Activated CD4-positive, alpha-beta T cell treated with anti-CD3 and anti-CD28 coated beads, Interleukin-2, amount 10 ng/mL, durations not matched to agents 24 days and 14 days (primary cell): ENCODE measurements at regions not wholly inside any gene's neighbourhood (a gene's known extent, or its start where the extent isn't known, plus 50 kb on each side); places are given as distances from the start of the nearest gene placed in this dataset.

Source experiments
- DNase-seq: peaks from one replicate; pipeline ENCODE4 v3.0.0; 2022
- H3K27ac Mint-ChIP-seq: one replicate; pipeline ENCODE4 v1.8.0; 2022; ENCODE audit warnings: mild to moderate bottlenecking, mixed read lengths
- H3K27me3 Mint-ChIP-seq: one replicate; pipeline ENCODE4 v1.8.0; 2022; ENCODE audit warnings: mixed read lengths
- H3K36me3 Mint-ChIP-seq: one replicate; pipeline ENCODE4 v1.8.0; 2022; ENCODE audit warnings: low read depth, mild to moderate bottlenecking, mixed read lengths
- H3K4me1 Mint-ChIP-seq: one replicate; pipeline ENCODE4 v1.8.0; 2021; ENCODE audit warnings: mixed read lengths
- H3K4me3 Mint-ChIP-seq: one replicate; pipeline ENCODE4 v1.8.0; 2022; ENCODE audit warnings: mild to moderate bottlenecking, moderate library complexity, mixed read lengths
- H3K9me3 Mint-ChIP-seq: one replicate; pipeline ENCODE4 v1.8.0; 2021; ENCODE audit warnings: mixed read lengths
- intact Hi-C: fragments of 100-400 bp; cut with micrococcal nuclease; formaldehyde crosslinking; loops from one replicate; pipeline ENCODE4 v1.15.1; 2023

GRCh38 chr3:160152638-160153037, 72.6 kb upstream of the C3orf80 start:
- DNase-seq, result no peak
- H3K9me3 Mint-ChIP-seq, result no peaks in the 10 kb centered on the region
- H3K27me3 Mint-ChIP-seq, result peaks cover 6% of the 10 kb centered on the region
- no peaks in the 10 kb centered on the region for H3K4me1 Mint-ChIP-seq
- no peaks in the 10 kb centered on the region for H3K36me3 Mint-ChIP-seq
- no peak overlapping the region for H3K4me3 Mint-ChIP-seq
- H3K27ac Mint-ChIP-seq, result no peak overlapping the region
- intact Hi-C loops, result no loop called here

GRCh38 chr3:160154033-160154432, 71.2 kb upstream of the C3orf80 start:
- Mint-ChIP-seq H3K4me1 (no peaks in the 10 kb centered on the region), H3K9me3 (no peaks in the 10 kb centered on the region), H3K4me3 (no peak overlapping the region), H3K27ac (no peak overlapping the region), H3K36me3 (no peaks in the 10 kb centered on the region), H3K27me3 (peaks cover 11% of the 10 kb centered on the region)
- DNase-seq, result no peak
- intact Hi-C loops, result no loop called here

- intact Hi-C loops, result no loop called here
- H3K4me3 Mint-ChIP-seq, result no peak overlapping the region
- H3K27ac Mint-ChIP-seq, result no peak overlapping the region
- H3K36me3 Mint-ChIP-seq, result no peaks in the 10 kb centered on the region
- peaks cover 11% of the 10 kb centered on the region for H3K27me3 Mint-ChIP-seq
- no peak for DNase-seq
- H3K4me1 Mint-ChIP-seq, result no peaks in the 10 kb centered on the region
- no peaks in the 10 kb centered on the region for H3K9me3 Mint-ChIP-seq
Observed at GRCh38 chr3:160154596-160154995, 70.6 kb upstream of the C3orf80 start.

- H3K4me3 Mint-ChIP-seq, result no peak overlapping the region
- DNase-seq, result no peak
- peaks cover 16% of the 10 kb centered on the region for H3K27me3 Mint-ChIP-seq
- no peaks in the 10 kb centered on the region for H3K36me3 Mint-ChIP-seq
- intact Hi-C loops, result no loop called here
- no peaks in the 10 kb centered on the region for H3K9me3 Mint-ChIP-seq
- H3K27ac Mint-ChIP-seq, result no peak overlapping the region
- no peaks in the 10 kb centered on the region for H3K4me1 Mint-ChIP-seq
Observed at GRCh38 chr3:160157321-160157720, 67.9 kb upstream of the C3orf80 start.

- no peaks in the 10 kb centered on the region for H3K4me1 Mint-ChIP-seq
- H3K27me3 Mint-ChIP-seq, result peaks cover 19% of the 10 kb centered on the region
- intact Hi-C loops, result no loop called here
- no peak overlapping the region for H3K4me3 Mint-ChIP-seq
- no peak overlapping the region for H3K27ac Mint-ChIP-seq
- no peaks in the 10 kb centered on the region for H3K36me3 Mint-ChIP-seq
- DNase-seq, result no peak
- H3K9me3 Mint-ChIP-seq, result no peaks in the 10 kb centered on the region
Observed at GRCh38 chr3:160159341-160159740, 65.9 kb upstream of the C3orf80 start.

- Mint-ChIP-seq H3K27ac (no peak overlapping the region), H3K4me3 (no peak overlapping the region), H3K9me3 (no peaks in the 10 kb centered on the region), H3K36me3 (no peaks in the 10 kb centered on the region), H3K27me3 (peaks cover 19% of the 10 kb centered on the region), H3K4me1 (no peaks in the 10 kb centered on the region)
- no peak for DNase-seq
- intact Hi-C loops, result no loop called here
Observed at GRCh38 chr3:160159806-160160205, 65.4 kb upstream of the C3orf80 start.

GRCh38 chr3:160161921-160162320, 63.3 kb upstream of the C3orf80 start:
- no peaks in the 10 kb centered on the region for H3K9me3 Mint-ChIP-seq
- H3K27me3 Mint-ChIP-seq, result peaks cover 23% of the 10 kb centered on the region
- no peak for DNase-seq
- no peak overlapping the region for H3K4me3 Mint-ChIP-seq
- intact Hi-C loops, result no loop called here
- H3K4me1 Mint-ChIP-seq, result no peaks in the 10 kb centered on the region
- H3K27ac Mint-ChIP-seq, result no peak overlapping the region
- H3K36me3 Mint-ChIP-seq, result no peaks in the 10 kb centered on the region

- Mint-ChIP-seq H3K4me1 (no peaks in the 10 kb centered on the region), H3K27ac (no peak overlapping the region), H3K9me3 (no peaks in the 10 kb centered on the region), H3K36me3 (no peaks in the 10 kb centered on the region), H3K4me3 (no peak overlapping the region), H3K27me3 (peaks cover 23% of the 10 kb centered on the region)
- intact Hi-C loops, result no loop called here
- DNase-seq, result no peak
Observed at GRCh38 chr3:160162440-160162839, 62.8 kb upstream of the C3orf80 start.

- Mint-ChIP-seq H3K4me3 (no peak overlapping the region), H3K36me3 (no peaks in the 10 kb centered on the region)
- intact Hi-C loops, result loop anchor here (1.0 kb wide), 2 partner anchors 250 to 323 kb away; no protein-coding TSS in a partner anchor
Observed at GRCh38 chr3:160163229-160163878, 61.9 kb upstream of the C3orf80 start.

GRCh38 chr3:160168246-160168645, 57.0 kb upstream of the C3orf80 start:
- no peaks in the 10 kb centered on the region for H3K9me3 Mint-ChIP-seq
- H3K36me3 Mint-ChIP-seq, result no peaks in the 10 kb centered on the region
- intact Hi-C loops, result no loop called here
- peaks cover 11% of the 10 kb centered on the region for H3K4me1 Mint-ChIP-seq
- H3K27ac Mint-ChIP-seq, result no peak overlapping the region
- peaks cover 12% of the 10 kb centered on the region for H3K27me3 Mint-ChIP-seq
- no peak overlapping the region for H3K4me3 Mint-ChIP-seq
- no peak for DNase-seq

More at GRCh38 chr3:160163229-160163878, 61.9 kb upstream of the C3orf80 start:
- Mint-ChIP-seq H3K27ac (no peak overlapping the region), H3K9me3 (no peaks in the 10 kb centered on the region), H3K27me3 (peaks cover 20% of the 10 kb centered on the region), H3K4me1 (no peaks in the 10 kb centered on the region)
- no peak for DNase-seq

- H3K36me3 Mint-ChIP-seq, result no peaks in the 10 kb centered on the region
- H3K27me3 Mint-ChIP-seq, result peaks cover 9% of the 10 kb centered on the region
- H3K4me1 Mint-ChIP-seq, result peaks cover 11% of the 10 kb centered on the region
- intact Hi-C loops, result no loop called here
- no peak overlapping the region for H3K4me3 Mint-ChIP-seq
- DNase-seq, result no peak
- no peaks in the 10 kb centered on the region for H3K9me3 Mint-ChIP-seq
- H3K27ac Mint-ChIP-seq, result no peak overlapping the region
Observed at GRCh38 chr3:160169139-160169976, 55.9 kb upstream of the C3orf80 start.

GRCh38 chr3:160170409-160171370, 54.5 kb upstream of the C3orf80 start:
- no peaks in the 10 kb centered on the region for H3K9me3 Mint-ChIP-seq

GRCh38 chr3:160171813-160172212, 53.4 kb upstream of the C3orf80 start:
- no peak overlapping the region for H3K4me3 Mint-ChIP-seq
- H3K9me3 Mint-ChIP-seq, result no peaks in the 10 kb centered on the region
- no peaks in the 10 kb centered on the region for H3K36me3 Mint-ChIP-seq
- H3K4me1 Mint-ChIP-seq, result peaks cover 11% of the 10 kb centered on the region
- no peak overlapping the region for H3K27ac Mint-ChIP-seq
- intact Hi-C loops, result no loop called here
- H3K27me3 Mint-ChIP-seq, result no peaks in the 10 kb centered on the region
- DNase-seq, result no peak

More at GRCh38 chr3:160170409-160171370, 54.5 kb upstream of the C3orf80 start:
- intact Hi-C loops, result no loop called here
- H3K36me3 Mint-ChIP-seq, result no peaks in the 10 kb centered on the region
- DNase-seq, result no peak
- H3K27me3 Mint-ChIP-seq, result peaks cover 3% of the 10 kb centered on the region
- H3K27ac Mint-ChIP-seq, result no peak overlapping the region
- H3K4me3 Mint-ChIP-seq, result no peak overlapping the region
- peaks cover 11% of the 10 kb centered on the region for H3K4me1 Mint-ChIP-seq
